AG09319 (cell line): ENCODE measurements at regions not wholly inside any gene's neighbourhood (a gene's known extent, or its start where the extent isn't known, plus 50 kb on each side); places are given as distances from the start of the nearest gene placed in this dataset.
"Not testable (repeated sequence)": the region's sequence is repeated elsewhere in the genome, so short reads cannot be mapped to it uniquely, and the experiment has no call there.

Experiments
- DNase-seq: peaks from one replicate; pipeline ENCODE4 v3.0.0-alpha.2; 2010; ENCODE audit warnings: low read depth; ENCODE audit errors: extremely low read depth
- CTCF ChIP-seq: IDR thresholded peaks from 2 replicates; pipeline ENCODE4 v1.5.1; 2011; ENCODE audit warnings: low read depth, mild to moderate bottlenecking, inconsistent platforms, low read length, moderate library complexity

GRCh38 chr10:33780961-33781360, 446.5 kb upstream of the NRP1 start:
- no peak for DNase-seq
- no peak for TF ChIP-seq CTCF

GRCh38 chr10:33777223-33777622, 442.8 kb upstream of the NRP1 start:
- no peak for DNase-seq
- no peak for TF ChIP-seq CTCF

- no peak for TF ChIP-seq CTCF
- DNase-seq = no peak
Measured at GRCh38 chr10:33776419-33777070, 442.1 kb upstream of the NRP1 start.

- no peak for DNase-seq
- TF ChIP-seq CTCF = no peak
Measured at GRCh38 chr10:33774857-33775256, 440.4 kb upstream of the NRP1 start.

GRCh38 chr10:33773886-33774480, 439.5 kb upstream of the NRP1 start:
- no peak for TF ChIP-seq CTCF
- no peak for DNase-seq

GRCh38 chr10:33773253-33773573, 438.7 kb upstream of the NRP1 start:
- TF ChIP-seq CTCF = no peak
- DNase-seq = no peak

- no peak for DNase-seq
- TF ChIP-seq CTCF = no peak
Measured at GRCh38 chr10:33772370-33773252, 438.1 kb upstream of the NRP1 start.

- DNase-seq = not testable (repeated sequence)
Measured at GRCh38 chr10:33771856-33772255, 437.4 kb upstream of the NRP1 start.
